Stimulated activated CD4-positive, alpha-beta T cell treated with anti-CD3 and anti-CD28 coated beads, Interleukin-1b, Interleukin-23, amount 100 ng/mL, for 24 hours (primary cell): ENCODE measurements at regions not wholly inside any gene's neighbourhood (a gene's known extent, or its start where the extent isn't known, plus 50 kb on each side); places are given as distances from the start of the nearest gene placed in this dataset.

Experiments
- DNase-seq, 4 experiments: peaks; one replicate each; pipeline ENCODE4 v3.0.0-alpha.2; 2020; ENCODE audit warnings: low read depth in 4 of 4, low spot score in 1 of 4

DNA sequence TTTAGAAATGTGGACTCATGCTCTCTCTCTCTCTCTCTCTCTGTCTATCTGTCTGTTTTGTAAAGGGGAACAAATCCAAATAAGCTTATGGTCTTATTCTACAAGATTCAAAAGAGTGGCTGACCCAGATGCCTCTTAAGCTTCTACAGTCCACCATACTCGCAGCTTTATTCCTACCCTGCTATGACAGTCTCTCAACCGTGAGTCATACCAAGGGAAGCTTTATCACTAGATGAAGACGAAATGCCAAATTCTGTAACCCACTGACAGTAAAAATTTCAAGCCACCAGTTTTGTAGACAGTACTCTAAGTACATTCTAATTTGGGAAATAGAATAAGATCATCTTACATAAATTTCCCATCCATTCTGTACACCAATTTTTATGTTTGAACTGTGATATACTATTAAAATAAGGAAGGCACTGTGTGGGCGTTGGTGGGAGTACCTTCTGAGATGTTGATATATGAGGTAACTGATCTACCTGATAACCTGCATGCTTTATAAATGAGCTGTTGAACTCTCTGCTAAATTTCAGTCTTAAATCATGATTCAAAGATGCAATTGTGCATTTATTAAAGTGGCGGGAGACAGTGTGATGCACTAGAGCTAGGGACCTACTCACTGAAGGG is 153.2 kb downstream of the KLF6 start:
- no peak for DNase-seq

DNA sequence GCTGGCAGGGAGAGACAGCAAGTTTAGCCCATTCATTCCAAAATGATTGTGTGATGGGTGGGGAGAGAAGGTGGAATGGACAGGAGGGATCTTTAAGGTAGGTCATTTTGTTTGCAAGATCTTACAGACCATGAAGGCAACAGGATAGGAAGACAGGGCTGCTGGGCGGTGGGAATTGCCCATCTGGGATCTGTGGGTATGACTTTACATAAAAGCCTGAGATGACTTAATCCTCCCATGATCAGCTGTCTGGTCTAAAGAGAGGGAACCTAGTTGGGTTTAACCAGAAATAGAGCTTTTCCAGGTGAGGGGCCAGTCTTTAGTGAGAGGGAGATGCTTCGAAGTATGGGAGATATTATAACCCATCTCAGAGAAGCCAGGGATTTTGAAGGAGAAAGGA is 153.7 kb downstream of the KLF6 start:
- no peak for DNase-seq

DNA sequence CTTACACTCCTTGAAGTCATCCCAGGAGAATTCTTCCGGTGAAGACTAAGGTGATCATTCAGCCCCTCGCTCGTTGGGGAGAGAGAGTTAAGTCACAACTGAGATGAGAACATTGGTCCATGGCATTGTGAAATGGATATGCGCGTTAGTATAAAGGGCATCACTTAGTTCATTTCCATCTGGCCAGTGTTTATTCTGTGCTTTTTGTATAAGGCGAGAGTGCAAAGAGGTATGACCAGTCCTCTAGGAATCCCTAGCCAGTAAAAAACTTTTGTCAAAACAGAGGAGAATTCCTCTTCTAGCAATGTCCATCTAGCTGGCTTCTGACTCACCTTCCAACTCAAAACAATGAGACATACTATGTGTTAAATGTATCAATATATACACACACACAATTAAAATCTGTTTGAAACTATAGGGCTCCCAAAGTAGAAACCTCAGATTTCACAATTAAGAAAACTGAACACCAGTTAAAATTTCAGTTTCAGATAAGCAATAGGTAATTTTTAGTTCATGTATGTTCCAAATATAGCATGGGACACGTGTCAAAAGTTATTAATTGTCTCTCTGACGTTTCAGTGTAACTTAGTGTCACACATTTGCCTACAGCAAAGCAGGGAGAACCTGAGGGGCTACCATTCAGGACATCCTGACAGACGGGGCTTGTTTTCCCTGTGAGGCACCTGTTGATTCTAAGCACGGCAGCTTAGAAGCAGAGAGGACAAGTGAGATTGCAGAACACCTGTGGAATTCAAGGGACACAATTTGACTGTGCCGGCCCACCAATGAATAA is 158.9 kb downstream of the KLF6 start:
- DNase-seq: no peak

DNA sequence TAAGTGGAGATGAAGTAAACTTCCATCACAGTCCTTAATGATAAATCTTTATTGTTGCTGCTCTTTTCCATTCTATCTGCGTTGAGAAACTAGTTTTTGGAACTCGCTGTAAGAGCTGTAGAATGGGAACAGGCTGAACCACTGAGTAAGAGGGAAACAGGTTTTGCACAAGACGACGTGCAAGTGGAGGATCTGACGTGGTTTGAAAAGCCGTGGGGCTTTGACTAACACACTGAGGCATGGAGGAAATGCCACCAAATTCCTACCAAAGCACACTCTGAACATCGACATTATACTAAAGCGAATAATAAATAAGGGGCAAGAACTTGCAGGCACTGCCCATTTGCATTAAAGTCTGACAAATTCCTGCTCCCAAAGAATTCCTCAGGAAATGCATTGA is 160.6 kb downstream of the KLF6 start:
- DNase-seq: no peak

DNA sequence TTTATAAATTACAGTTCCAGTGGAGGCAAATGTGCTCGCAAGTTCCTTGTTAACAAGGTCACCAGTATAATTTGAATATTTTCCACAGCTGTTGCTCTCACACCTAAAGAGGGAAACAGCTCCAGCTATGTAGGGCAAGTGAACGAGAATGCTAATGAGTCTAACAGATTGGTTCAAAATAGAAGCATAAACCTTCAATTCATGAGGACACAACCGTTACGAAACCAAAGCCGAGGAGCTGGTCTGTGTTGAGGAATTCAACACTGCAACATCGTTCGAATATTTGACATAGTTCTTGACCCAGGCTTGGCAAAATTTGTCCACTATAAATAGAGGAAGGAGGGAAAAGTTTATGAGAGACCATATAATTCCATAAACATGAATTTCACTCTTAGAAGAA is 161.3 kb downstream of the KLF6 start:
- DNase-seq: no peak

DNA sequence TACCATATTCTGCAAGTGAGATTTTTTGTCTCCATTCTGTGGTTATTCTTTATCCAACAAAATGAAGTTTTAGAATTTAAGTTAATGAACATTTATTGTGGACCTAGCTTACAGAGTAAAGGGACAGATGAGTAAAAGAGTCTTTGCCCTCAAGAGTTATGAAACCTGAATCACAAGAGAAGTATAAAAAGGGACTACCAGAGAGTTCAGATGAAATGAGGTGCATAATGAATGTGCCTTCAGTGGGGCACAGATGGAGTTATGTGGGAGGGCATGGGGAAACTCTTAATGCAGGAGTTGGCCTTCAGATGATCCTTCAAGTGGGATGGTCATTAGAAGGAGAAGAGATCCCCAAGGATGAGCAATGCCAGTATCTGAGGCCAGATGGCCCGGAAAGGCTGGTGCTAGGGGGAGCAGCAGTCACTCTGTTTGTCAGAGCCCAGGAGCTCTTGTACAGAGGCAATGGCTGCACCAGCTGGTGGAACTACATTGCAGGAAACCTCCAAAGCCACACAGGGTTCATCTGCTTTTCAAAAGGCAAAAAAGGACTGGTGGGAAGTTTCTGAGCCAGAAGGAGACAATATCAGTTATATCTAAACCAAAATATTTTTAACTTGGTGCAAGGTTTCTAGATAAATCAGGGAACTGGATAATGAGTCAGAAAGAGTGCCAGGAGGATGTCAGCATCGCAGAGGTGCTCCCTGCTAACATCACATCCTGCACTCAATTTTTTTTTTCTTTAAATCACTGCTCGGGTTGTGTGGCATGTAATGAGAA is 162.0 kb downstream of the KLF6 start:
- DNase-seq: no peak

DNA sequence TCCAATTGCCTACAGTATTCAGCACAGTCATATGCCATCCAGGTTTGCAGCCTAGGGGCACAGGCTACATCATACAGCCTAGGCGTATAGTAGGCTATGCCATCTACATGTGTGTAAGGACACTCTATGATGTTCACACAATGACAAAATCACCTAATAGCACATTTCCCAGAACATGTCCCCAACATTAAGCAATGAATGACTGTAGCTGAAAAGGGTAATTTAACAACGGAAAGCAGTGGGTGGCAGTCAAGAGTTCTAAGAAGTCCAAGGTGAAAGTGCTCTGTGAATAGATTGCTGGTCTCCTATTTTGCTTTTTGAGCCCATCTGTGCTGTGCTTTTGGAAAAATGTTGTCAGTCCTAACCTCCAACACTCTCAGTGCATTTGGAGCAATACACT is 162.6 kb downstream of the KLF6 start:
- no peak for DNase-seq

DNA sequence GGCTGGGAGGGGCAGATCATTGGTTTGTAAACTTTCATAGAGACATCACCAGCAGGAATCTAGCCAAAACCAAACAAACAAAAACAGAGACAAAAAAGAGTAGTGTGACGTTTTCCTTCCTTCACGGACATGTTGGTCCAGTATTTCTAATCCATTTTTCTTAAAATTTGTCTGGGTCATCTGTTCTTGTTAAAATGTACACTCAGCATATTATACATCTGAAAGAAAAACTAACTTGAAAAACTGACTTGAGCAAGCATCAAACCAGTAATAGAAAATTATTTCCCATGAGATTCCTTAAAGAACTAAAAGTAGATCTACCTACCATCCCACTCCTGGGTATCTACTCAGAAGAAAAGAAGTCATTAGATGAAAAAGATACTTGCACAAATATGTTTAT is 164.2 kb downstream of the KLF6 start:
- DNase-seq: no peak

DNA sequence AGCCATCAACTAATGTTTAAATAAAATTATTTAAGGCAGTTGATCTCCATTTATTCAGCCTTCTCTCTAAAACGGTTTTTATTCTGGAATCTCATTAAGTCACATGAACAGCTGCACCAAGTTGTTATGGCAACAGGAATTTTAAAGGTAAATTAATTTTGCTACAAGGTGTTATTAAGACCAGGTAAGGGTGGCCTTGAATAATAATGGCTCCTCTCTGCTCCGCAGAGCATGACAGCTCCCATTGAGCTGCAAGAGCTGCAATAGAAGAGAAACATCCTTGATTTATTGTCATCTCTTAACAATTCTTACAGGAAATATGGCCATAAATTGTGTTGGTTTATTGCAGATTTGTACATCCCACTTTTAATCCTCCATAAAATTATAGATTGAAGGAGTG is 165.8 kb downstream of the KLF6 start:
- DNase-seq: no peak

DNA sequence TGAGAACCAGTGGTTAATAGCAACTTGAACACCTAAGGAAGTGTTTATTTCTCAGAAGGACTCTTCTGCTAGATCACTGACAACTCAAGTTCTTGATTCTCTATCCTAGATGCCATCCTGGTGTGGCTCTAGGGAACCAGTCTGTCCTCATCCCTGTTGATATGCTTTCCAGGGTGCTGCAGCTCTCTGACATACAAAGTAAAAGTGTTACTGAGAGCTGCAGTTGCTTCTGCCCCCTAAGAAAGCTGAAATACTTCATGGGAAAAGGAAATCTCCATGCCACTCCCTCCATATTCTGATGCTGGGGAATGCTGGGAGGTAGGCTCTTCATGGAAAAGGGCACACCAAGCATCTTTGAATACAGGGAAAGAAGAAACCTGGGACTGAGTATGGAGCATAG is 168.1 kb downstream of the KLF6 start:
- DNase-seq: no peak

DNA sequence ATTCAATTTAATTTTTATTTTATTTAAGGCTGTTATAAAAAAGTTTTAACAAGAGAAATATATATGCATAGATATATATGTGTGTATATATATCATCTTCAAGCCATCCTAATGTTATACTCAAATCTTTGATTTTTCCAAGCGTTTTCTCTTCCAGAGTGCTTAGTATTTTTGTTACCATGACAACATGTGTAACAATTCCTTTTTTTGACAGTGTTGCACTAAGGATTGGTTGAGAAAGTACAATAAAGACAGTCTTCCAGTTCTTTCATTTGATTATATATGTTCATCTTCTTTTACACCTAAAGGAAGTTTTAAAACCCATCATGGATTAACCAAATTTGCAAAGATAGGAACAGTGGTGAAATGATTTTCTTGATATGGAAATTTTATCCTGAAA is 171.7 kb downstream of the KLF6 start:
- no peak for DNase-seq

DNA sequence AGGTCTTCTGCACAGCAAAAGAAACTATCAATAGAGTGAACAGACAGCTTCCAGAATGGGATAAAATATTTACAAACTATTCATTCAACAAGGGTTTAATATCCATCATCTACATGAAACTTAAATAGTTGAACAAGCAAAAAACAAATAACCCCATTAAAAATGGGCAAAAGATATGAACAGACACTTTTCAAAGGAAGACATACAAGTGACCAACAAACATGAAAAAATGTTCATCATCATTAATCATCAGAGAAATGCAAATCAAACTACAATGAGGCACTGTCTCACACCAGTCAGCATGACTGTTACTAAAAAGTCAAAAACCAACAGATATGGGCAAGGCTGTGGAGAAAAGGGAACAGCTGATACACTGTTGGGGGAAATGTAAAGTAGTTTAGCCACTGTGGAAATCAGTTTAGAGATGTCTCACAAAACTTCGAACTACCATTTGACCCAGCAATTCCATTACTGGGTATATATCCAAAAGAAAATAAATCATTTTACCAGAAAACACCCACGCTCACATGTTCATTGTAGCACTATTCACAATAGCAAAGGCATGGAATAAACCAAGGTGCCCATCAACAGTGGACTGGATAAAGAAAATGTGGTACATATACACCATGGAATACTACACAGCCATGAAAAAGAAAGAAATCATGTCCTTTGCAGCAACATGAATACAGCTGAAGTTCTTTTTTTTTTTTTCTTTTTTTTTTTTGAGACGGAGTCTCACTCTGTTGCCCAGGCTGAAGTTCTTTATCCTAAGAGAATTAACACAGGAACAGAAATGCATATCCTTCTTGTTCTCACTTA is 172.6 kb downstream of the KLF6 start:
- DNase-seq: no peak

DNA sequence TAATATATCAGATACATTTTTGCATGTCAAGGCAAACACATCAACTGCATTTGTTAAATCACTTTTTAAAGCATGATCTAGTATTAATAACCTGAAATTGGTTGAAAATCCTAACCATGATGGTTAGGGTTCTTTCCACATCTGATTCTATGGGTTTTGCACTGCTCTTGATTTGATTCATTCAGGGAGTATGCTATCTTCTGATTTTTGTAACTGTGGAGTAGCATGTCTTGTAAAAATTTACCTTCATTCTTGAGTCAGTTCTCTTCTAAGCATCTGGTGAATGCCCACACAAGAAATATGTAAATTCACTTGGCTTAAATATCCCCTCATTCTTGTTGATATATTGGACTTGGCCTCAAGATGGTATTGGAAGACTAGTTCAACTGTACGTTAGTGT is 178.7 kb downstream of the KLF6 start:
- DNase-seq: no peak

DNA sequence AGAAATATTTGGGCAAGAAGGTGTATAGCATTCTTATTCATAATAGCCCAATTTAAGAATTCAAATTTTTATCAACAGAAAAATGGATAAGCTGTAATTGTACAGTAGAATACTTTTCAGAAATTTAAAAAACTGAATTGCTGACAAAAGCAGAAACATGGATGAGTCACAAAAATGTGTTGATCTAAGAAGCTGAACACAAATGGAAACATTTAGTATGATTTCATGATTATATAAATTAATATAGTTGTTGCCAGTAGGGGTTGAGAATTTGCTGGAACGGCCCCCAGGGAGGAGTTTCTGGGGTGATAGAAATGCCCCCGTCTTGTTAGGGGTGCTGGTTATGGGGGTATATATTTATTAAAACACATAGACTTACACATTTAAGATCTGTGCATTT is 179.1 kb downstream of the KLF6 start:
- no peak for DNase-seq

DNA sequence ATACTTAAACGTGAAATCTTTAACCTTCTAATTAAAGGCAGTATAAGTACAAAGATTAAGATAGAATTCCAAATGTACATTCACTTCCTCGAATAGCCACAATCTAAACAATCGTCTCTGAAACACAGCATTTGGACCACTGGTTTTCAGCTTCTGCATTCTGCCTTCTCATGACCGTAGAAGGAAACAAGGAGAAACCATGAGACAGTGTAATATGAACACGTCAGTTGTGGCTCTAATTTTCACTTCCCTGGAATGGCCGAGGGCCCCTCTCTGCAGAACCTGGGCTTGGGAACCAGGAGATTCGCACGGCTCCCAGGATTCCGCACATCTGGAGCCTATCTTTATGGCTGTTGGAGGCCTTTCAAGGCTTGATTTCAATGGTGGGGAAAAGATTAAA is 189.3 kb downstream of the KLF6 start:
- no peak for DNase-seq

DNA sequence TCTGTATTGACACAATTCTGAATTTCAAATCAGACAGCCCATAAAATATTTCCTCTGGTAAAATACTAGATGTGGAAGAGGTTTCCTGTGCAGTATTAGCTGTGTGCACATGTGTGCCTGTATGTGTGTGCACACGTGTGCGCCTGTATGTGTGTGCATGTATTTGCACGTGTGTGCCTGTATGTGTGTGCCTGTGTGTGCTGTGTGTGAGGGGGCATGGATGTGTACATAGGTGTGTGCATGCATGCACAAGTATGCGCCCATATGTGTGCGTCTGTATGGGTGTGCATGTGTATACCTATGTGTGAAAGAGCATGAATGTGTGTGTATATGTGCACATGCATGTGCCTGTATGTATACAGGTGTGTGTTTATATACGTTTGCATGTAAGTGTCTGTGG is 191.4 kb downstream of the KLF6 start:
- DNase-seq: no peak

DNA sequence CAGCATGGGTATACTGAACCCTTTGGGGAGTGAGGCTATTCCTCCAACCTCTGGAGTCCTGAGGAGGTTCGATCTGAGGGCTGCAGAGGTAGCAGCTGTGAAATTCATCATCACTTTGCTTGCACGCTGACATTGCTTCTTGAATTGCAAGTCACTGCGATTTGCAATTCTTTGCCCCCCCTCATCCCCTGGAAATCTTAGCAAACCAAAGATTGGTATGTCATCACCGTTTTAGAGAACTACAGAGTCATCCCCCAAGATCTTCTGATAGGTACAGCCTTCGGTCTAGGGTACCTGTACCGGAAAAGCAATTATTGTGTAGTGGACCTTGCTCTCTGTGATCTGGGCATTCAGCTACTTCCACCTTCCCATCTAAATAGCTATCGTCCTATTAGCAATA is 192.6 kb downstream of the KLF6 start:
- DNase-seq: no peak

DNA sequence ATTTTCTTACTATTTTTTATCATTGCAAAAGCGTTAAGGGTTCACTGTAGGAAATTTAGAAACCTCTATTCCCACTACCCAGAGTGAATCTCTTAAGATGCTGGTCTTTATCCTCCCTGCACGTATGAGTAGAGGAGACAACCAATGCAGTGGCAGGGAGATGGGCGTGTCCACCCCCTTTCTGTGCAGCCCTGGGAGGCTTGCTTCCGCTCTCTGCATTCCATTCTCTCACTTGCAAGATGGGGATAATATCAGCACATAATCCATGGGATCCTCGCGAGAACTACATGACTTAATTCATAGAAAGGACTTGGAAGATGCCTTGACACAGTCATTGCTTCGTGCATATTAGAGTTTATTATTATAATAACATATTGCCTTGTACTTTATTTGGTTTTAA is 196.2 kb downstream of the KLF6 start:
- no peak for DNase-seq

DNA sequence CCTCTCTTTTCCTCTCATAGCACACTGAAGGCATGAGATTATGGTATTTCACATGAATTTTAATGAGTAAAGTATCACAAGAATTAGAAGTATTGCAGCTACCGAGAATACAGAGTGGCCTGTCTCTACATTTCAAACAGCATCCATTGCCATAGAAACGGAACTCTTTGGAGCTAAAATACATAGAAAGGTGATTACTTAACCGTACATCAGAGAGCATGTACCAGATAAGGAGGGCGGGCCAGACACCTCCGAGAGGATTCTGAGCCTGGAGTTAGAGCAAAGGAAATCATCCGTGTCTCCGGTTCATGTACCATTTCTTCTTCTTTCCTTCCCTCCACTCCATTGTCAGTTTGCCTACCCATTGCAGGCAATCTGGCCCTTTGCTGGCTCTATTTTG is 196.7 kb downstream of the KLF6 start:
- no peak for DNase-seq

DNA sequence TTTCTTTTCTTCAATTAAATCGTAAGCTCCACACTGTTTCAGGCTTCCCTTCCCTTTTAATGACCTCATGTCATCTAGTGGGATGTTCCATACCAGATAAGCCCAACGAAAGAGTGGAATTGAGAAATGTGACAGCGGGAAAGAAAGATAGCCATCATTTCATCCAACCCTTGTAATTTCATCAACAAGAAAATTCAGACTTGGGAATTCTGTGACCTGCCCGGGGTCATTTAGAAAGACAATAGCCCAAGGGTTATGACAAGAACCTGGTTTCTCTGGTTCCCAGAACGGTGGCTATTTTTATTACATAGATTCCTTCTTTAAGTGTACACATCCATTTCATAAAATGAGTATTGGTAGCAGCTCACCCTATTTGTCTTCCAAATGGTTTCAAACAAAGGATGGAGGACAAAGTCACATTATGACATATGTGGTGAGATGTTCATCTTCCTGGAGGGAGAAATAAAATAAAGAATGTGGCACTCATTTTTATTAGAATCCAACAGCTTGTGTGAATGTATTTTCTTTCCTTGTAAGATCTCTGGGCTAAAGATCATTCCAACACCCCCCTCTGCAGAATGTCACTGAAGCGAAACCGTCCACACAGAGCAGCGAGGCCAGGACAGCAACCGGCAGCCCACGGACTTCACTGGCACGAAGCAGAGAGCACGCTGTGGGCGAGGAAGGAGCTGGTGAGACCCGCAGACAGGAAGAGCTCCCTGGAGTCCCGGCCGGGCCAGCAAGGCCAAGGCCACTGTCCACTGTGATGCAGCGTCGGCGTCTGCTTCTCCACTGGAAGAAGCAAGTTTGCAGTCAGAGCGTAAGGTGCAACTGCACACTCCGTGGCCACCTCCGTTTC is 199.9 kb downstream of the KLF6 start:
- DNase-seq: no peak

DNA sequence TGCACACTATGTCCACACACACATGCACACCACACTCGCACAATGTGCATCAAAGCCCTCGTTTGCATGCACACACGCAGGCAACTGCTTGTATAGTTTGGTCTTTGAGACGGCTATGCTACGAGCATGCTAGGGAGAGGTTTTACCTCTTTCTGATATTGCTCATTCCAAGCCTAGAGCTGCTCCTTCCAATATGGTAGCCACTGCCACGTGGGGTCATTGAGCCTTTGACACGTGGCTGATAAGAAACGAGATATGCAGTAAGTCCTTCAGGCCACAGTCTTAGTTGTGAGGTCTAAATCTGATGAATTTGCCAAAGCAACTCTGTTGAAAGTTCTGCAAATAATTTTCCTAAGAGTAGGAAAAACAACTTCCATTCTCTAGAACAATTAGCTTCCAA is 204.4 kb downstream of the KLF6 start:
- DNase-seq: no peak
